ENCODE measurements at regions not wholly inside any gene's neighbourhood (a gene's known extent, or its start where the extent isn't known, plus 50 kb on each side); places are given as distances from the start of the nearest gene placed in this dataset.

DNA sequence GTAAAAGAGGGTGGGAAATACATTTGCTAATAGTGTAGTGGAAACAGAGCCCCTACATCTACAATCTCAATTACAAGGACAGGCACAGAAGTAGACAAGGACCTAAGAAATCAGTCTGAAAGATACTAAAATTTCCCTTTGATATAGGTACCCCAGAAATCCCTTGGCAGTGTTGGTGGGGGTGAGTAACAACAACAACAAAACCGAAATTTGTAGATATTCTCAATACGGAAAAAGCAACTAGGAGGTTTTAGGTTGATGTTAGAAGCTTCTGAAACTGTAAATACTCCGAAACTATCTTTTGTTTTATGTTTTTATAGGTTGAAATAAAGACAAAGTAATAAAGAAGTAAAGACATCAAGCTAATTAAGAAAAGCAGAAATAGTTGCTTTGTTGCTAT is 323.1 kb upstream of the CBLB start:
- Histone ChIP-seq H3K9me3 (no peaks in the 10 kb centered on the region), H3K4me1 (ENCODE audit: low read depth) (no peaks in the 10 kb centered on the region), H3K4me3 (no peak overlapping the region), H3K36me3 (ENCODE audit: low read depth) (no peaks in the 10 kb centered on the region)
- ATAC-seq = no peak
- no peak for DNase-seq
- TF ChIP-seq, protein P1, sequence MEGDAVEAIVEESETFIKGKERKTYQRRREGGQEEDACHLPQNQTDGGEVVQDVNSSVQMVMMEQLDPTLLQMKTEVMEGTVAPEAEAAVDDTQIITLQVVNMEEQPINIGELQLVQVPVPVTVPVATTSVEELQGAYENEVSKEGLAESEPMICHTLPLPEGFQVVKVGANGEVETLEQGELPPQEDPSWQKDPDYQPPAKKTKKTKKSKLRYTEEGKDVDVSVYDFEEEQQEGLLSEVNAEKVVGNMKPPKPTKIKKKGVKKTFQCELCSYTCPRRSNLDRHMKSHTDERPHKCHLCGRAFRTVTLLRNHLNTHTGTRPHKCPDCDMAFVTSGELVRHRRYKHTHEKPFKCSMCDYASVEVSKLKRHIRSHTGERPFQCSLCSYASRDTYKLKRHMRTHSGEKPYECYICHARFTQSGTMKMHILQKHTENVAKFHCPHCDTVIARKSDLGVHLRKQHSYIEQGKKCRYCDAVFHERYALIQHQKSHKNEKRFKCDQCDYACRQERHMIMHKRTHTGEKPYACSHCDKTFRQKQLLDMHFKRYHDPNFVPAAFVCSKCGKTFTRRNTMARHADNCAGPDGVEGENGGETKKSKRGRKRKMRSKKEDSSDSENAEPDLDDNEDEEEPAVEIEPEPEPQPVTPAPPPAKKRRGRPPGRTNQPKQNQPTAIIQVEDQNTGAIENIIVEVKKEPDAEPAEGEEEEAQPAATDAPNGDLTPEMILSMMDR (IDR thresholded peaks at IDR 0.05) = no peak
- intact Hi-C loops (cut with DNase I, micrococcal nuclease) = no loop called here

- TF ChIP-seq, protein P1 (IDR thresholded peaks at IDR 0.05) = no peak
- ATAC-seq (no peak), DNase-seq (no peak)
- H3K36me3 ChIP-seq (ENCODE audit: low read depth) = no peaks in the 10 kb centered on the region
- H3K4me3 ChIP-seq = no peak overlapping the region
- intact Hi-C loops (cut with DNase I, micrococcal nuclease) = no loop called here
- H3K9me3 ChIP-seq = no peaks in the 10 kb centered on the region
- H3K4me1 ChIP-seq (ENCODE audit: low read depth) = no peaks in the 10 kb centered on the region
These were observed 325.1 kb upstream of the CBLB start for GRCh38 chr3:106193876-106194275.

DNA sequence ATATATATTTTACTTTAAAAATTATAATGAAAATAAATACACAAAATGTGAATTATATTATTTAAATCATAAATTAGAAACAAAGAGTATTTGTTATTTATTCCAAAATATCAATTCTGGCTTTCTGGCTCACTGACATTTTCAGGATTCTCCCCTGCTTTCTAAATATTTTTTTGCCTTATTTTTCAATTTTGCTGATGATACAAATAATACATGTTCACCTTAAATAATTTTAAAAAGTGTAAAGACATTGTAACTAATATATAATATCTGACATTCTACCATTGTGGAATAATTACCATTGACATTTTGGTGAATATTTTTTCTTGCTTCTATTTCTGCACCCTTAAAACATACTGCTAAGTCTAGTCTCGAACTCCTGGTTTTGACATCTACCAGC is 325.9 kb upstream of the CBLB start:
- Histone ChIP-seq H3K9me3 (no peaks in the 10 kb centered on the region), H3K36me3 (ENCODE audit: low read depth) (no peaks in the 10 kb centered on the region), H3K4me1 (ENCODE audit: low read depth) (no peaks in the 10 kb centered on the region), H3K4me3 (no peak overlapping the region)
- TF ChIP-seq, protein P1 (IDR thresholded peaks at IDR 0.05) = no peak
- intact Hi-C loops (cut with DNase I, micrococcal nuclease) = no loop called here
- ATAC-seq (no peak), DNase-seq (no peak)

- Histone ChIP-seq H3K4me1 (ENCODE audit: low read depth) (no peaks in the 10 kb centered on the region), H3K9me3 (no peaks in the 10 kb centered on the region), H3K36me3 (ENCODE audit: low read depth) (no peaks in the 10 kb centered on the region), H3K4me3 (no peak overlapping the region)
- intact Hi-C loops (cut with DNase I, micrococcal nuclease) = no loop called here
- no peak for ATAC-seq
- TF ChIP-seq, protein P1 (IDR thresholded peaks at IDR 0.05) = no peak
- no peak for DNase-seq
These were observed 328.9 kb upstream of the CBLB start for GRCh38 chr3:106197532-106198194.

DNA sequence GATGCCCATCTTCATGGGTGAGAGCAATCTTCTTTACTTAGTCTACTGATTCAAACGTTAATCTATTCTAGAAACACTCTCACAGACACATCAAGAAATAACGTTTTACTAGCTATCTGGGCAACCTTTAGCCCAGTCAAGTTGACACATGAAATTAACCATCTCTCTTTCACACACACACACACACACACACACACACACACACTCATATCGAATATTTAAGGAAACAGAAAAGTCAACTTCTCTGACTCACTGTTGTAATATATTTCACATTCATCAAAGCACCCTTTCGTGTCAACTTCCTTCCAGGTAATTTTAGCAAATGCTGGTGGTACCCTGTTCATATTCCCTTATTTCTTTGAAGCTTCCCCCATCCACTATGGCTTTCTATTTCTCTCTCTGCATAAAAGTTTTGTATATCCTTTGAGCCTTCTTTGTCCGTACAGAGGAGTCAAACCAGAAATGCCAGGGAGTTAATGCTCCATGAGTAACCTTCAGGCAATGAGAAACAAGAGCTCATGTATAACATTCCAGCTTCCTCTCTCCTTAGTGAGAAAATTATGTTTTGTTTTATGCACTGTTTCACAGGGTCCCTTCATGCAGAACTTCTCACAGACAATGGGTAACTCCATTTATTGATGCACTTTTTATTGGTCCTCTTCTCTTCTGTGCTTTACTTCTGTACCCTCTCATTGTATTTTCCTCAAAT is 335.5 kb upstream of the CBLB start:
- Histone ChIP-seq H3K36me3 (ENCODE audit: low read depth) (no peaks in the 10 kb centered on the region), H3K4me1 (ENCODE audit: low read depth) (no peaks in the 10 kb centered on the region), H3K4me3 (no peak overlapping the region), H3K9me3 (no peaks in the 10 kb centered on the region)
- intact Hi-C loops (cut with DNase I, micrococcal nuclease) = no loop called here
- ATAC-seq = no peak
- no peak for DNase-seq
- TF ChIP-seq, protein P1 (IDR thresholded peaks at IDR 0.05) = no peak

Data from mucosa of descending colon (tissue), 3 donors.